Endodermal cell (in vitro differentiated cells): ENCODE measurements at regions not wholly inside any gene's neighbourhood (a gene's known extent, or its start where the extent isn't known, plus 50 kb on each side); places are given as distances from the start of the nearest gene placed in this dataset.

ENCODE experiments used
- DNase-seq: peaks from one replicate; pipeline ENCODE4 v3.0.0-alpha.2; 2017
- H3K27ac ChIP-seq: 2 replicates; pipeline ENCODE4 v1.5.1; 2013; ENCODE audit warnings: mild to moderate bottlenecking, low read depth, low read length, moderate library complexity
- H3K27me3 ChIP-seq: 2 replicates; pipeline ENCODE4 v1.6.1; 2013; ENCODE audit warnings: mild to moderate bottlenecking, low read length, moderate library complexity; ENCODE audit not compliant: insufficient read depth, control insufficient read depth, poor library complexity, severe bottlenecking
- H3K36me3 ChIP-seq: 2 replicates; pipeline ENCODE4 v1.7.0; 2013; ENCODE audit warnings: mild to moderate bottlenecking, low read length, moderate library complexity; ENCODE audit not compliant: control insufficient read depth, insufficient read depth
- H3K4me1 ChIP-seq: one replicate; pipeline ENCODE4 v1.7.0; 2013; ENCODE audit warnings: low read length; ENCODE audit not compliant: control insufficient read depth, insufficient read depth
- H3K4me3 ChIP-seq: 2 replicates; pipeline ENCODE4 v1.5.1; 2013; ENCODE audit warnings: mild to moderate bottlenecking, low read length, moderate library complexity
- H3K9ac ChIP-seq: 2 replicates; pipeline ENCODE4 v1.6.1; 2013; ENCODE audit warnings: mild to moderate bottlenecking, low read length, moderate library complexity; ENCODE audit not compliant: poor library complexity, severe bottlenecking; ENCODE audit errors: extremely low read depth
- H3K9me3 ChIP-seq: 2 replicates; pipeline ENCODE4 v1.6.1; 2013; ENCODE audit warnings: mild to moderate bottlenecking, low read length, moderate library complexity; ENCODE audit not compliant: control insufficient read depth
- H3K27ac Mint-ChIP-seq: 2 replicates; pipeline ENCODE4 v1.8.0; 2020; ENCODE audit warnings: mixed read lengths
- H3K27me3 Mint-ChIP-seq: 2 replicates; pipeline ENCODE4 v1.8.0; 2021; ENCODE audit warnings: mild to moderate bottlenecking, mixed read lengths; ENCODE audit not compliant: insufficient read depth
- H3K36me3 Mint-ChIP-seq: 2 replicates; pipeline ENCODE4 v1.8.0; 2020; ENCODE audit warnings: low read depth, mixed read lengths
- H3K4me1 Mint-ChIP-seq: 2 replicates; pipeline ENCODE4 v1.8.0; 2020; ENCODE audit warnings: mixed read lengths
- H3K4me3 Mint-ChIP-seq: 2 replicates; pipeline ENCODE4 v1.8.0; 2020; ENCODE audit warnings: mild to moderate bottlenecking, moderate library complexity, mixed read lengths
- H3K9me3 Mint-ChIP-seq: 2 replicates; pipeline ENCODE4 v1.8.0; 2020; ENCODE audit warnings: mild to moderate bottlenecking, mixed read lengths
- CTCF ChIP-seq: fragments of 200-600 bp; sonication (generic); conservative IDR thresholded peaks from 2 replicates; pipeline ENCODE4 v1.5.0; 2021; ENCODE audit warnings: antibody characterized with exemption, mild to moderate bottlenecking
- WGBS, 2 experiments: methylation state at CpG; one replicate each; pipeline versions ENCODE4 v1.1.5 to v1.1.7; 2013; ENCODE audit warnings: missing lambda C conversion rate in 2 of 2, mixed read lengths in 1 of 2; ENCODE audit not compliant: insufficient coverage in 1 of 2, insufficient read length in 1 of 2; 5-methylcytosine and 5-hydroxymethylcytosine counted together

GRCh38 chr5:136656811-136657210 is 291.5 kb upstream of the TRPC7 start:
- no peaks in the 10 kb centered on the region for H3K9me3 ChIP-seq
- H3K4me1 ChIP-seq = no peaks in the 10 kb centered on the region
- Mint-ChIP-seq H3K4me1 (peaks cover 5% of the 10 kb centered on the region), H3K27ac (no peak overlapping the region), H3K4me3 (no peak overlapping the region), H3K27me3 (no peaks in the 10 kb centered on the region), H3K36me3 (no peaks in the 10 kb centered on the region), H3K9me3 (no peaks in the 10 kb centered on the region)
- no peaks in the 10 kb centered on the region for H3K36me3 ChIP-seq
- 94 to 97% methylated on average over 3 to 4 of the region's 4 CpGs for WGBS, 2 experiments
- no peaks in the 10 kb centered on the region for H3K27me3 ChIP-seq
- no peak overlapping the region for H3K9ac ChIP-seq
- DNase-seq = no peak
- TF ChIP-seq CTCF = no peak
- no peak overlapping the region for H3K4me3 ChIP-seq
- H3K27ac ChIP-seq = no peak overlapping the region

DNA sequence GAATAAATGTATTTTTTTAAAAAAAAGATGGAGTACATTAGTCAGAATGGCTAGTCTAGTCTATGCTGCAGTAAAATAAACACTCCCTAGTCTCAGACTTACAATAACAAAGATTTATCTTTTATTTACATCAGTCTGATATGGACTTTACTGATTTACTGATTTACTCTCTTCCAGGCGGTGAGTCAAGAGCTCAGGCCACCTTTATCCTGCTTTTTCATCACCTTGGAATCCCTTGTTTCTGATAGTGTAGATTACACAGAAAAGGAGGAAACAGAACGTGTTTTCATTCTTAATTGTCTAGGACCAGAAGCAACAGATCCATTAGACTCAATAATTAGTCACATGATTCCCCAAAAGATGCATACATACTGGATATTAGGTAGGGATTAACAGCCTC is 290.1 kb upstream of the TRPC7 start:
- no peaks in the 10 kb centered on the region for H3K4me1 ChIP-seq
- H3K4me1 Mint-ChIP-seq = peaks cover 5% of the 10 kb centered on the region
- H3K9me3 Mint-ChIP-seq = peaks cover 2% of the 10 kb centered on the region
- H3K9me3 ChIP-seq = no peaks in the 10 kb centered on the region
- no peaks in the 10 kb centered on the region for H3K27me3 Mint-ChIP-seq
- no peaks in the 10 kb centered on the region for H3K36me3 ChIP-seq
- H3K4me3 Mint-ChIP-seq = no peak overlapping the region
- H3K9ac ChIP-seq = no peak overlapping the region
- no peak overlapping the region for H3K27ac Mint-ChIP-seq
- H3K4me3 ChIP-seq = no peak overlapping the region
- TF ChIP-seq CTCF = no peak
- no peaks in the 10 kb centered on the region for H3K36me3 Mint-ChIP-seq
- no peak overlapping the region for H3K27ac ChIP-seq
- 100% methylated on average over 1 of the region's 2 CpGs; no CpG with 5 or more reads in 1 of the 2 experiments for WGBS, 2 experiments
- no peak for DNase-seq
- H3K27me3 ChIP-seq = no peaks in the 10 kb centered on the region

DNA sequence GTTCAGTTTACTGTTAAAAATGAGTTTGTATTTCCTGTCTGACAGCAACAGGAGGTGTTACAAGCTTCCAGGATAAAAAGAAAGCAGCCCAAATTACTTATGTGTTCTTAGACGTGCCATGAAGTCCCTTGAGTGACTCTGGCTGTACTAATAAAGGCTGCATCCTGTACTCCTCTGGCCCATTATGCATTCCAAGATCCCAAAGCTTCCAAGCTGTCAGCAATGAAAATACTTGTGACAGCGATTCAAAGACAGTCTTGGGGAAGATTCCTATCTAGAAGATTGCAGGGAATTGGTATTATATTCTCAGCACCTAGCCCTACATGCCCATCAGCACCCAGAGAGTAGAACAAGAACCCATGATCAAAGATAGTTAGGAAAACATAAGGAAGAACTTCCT is 281.6 kb upstream of the TRPC7 start:
- Mint-ChIP-seq H3K9me3 (peaks cover 2% of the 10 kb centered on the region), H3K27me3 (no peaks in the 10 kb centered on the region), H3K36me3 (no peaks in the 10 kb centered on the region), H3K27ac (no peak overlapping the region), H3K4me1 (no peaks in the 10 kb centered on the region), H3K4me3 (no peak overlapping the region)
- Histone ChIP-seq H3K27me3 (no peaks in the 10 kb centered on the region), H3K4me3 (no peak overlapping the region), H3K9ac (no peak overlapping the region), H3K9me3 (no peaks in the 10 kb centered on the region), H3K36me3 (no peaks in the 10 kb centered on the region), H3K4me1 (no peaks in the 10 kb centered on the region), H3K27ac (no peak overlapping the region)
- 90 to 91% methylated on average over 2 of the region's 2 CpGs for WGBS, 2 experiments
- DNase-seq = no peak
- no peak for TF ChIP-seq CTCF
